ENCODE measurements at regions not wholly inside any gene's neighbourhood (a gene's known extent, or its start where the extent isn't known, plus 50 kb on each side); places are given as distances from the start of the nearest gene placed in this dataset.

GRCh38 chr1:228838717-228839500 is 103.6 kb downstream of the RHOU start:
- Histone ChIP-seq H3K27me3 (ENCODE audit: control insufficient read depth, insufficient read depth, low read length) (no peaks in the 10 kb centered on the region), H3K4me3 (ENCODE audit: low read depth in 2 of 2, low read length in 2 of 2) (no peak overlapping the region), H3K4me1 (ENCODE audit: control insufficient read depth, insufficient read depth, low read length) (peaks cover 44% of the 10 kb centered on the region), H3K9me3 (ENCODE audit: control insufficient read depth, insufficient read depth, low read depth, low read length) (no peaks in the 10 kb centered on the region; the same call in 1 of the 2 replicates), H3K27ac (ENCODE audit: low read length) (peak overlapping the region; percentile 91), H3K36me3 (ENCODE audit: control insufficient read depth, insufficient read depth, low read length) (no peaks in the 10 kb centered on the region)
- ChIA-PET CTCF (interaction anchor here (0.7 kb wide), 1 partner anchor 8 kb away, joined by 3 read pairs; no protein-coding TSS in a partner anchor), POLR2A (no interaction called here)
- DNase-seq (ENCODE audit: low read depth, low spot score) (no peak), ATAC-seq (peak; percentile 50)
- in situ Hi-C loops (cut with HindIII; ENCODE audit: low pct_unique_long_range_greater_than_20kb, low sequenced_read_pairs) (no loop called here), intact Hi-C loops (cut with micrococcal nuclease; ENCODE audit: unreplicated experiment) (no loop called here)
- 0 out of 2 replicates have a peak, but pooled peaks have one; percentile 7 for TF ChIP-seq TCF7L2 (IDR thresholded peaks at IDR 0.05; ENCODE audit: low read depth, low read length)
- TF ChIP-seq CTCF (IDR thresholded peaks at IDR 0.05), result no peak
- BruUV-seq (replicated peaks), result no TSS peak

- intact Hi-C loops (cut with micrococcal nuclease; ENCODE audit: unreplicated experiment), result no loop called here
- Histone ChIP-seq H3K9me3 (ENCODE audit: control insufficient read depth, insufficient read depth, low read depth, low read length) (no peaks in the 10 kb centered on the region; the same call in 1 of the 2 replicates), H3K4me3 (ENCODE audit: low read depth in 2 of 2, low read length in 2 of 2) (no peak overlapping the region), H3K36me3 (ENCODE audit: control insufficient read depth, insufficient read depth, low read length) (no peaks in the 10 kb centered on the region), H3K27ac (ENCODE audit: low read length) (peak overlapping the region; percentile 91), H3K4me1 (ENCODE audit: control insufficient read depth, insufficient read depth, low read length) (peaks cover 38% of the 10 kb centered on the region), H3K27me3 (ENCODE audit: control insufficient read depth, insufficient read depth, low read length) (no peaks in the 10 kb centered on the region)
- TF ChIP-seq POLR2AphosphoS5 (IDR thresholded peaks at IDR 0.05; ENCODE audit: low read depth, low read length), result no peak
- TF ChIP-seq REST (IDR thresholded peaks at IDR 0.05; ENCODE audit: insufficient read depth in 1 of 2, low read depth in 2 of 2, low read length in 1 of 2), result no peak
- no peak for TF ChIP-seq SIN3A (IDR thresholded peaks at IDR 0.05; ENCODE audit: borderline replicate concordance, insufficient read depth, low read depth, low read length)
- CTCF ChIA-PET, result interaction anchor here (0.7 kb wide), 1 partner anchor 8 kb away, joined by 3 read pairs; no protein-coding TSS in a partner anchor
- in situ Hi-C loops (cut with HindIII; ENCODE audit: low pct_unique_long_range_greater_than_20kb, low sequenced_read_pairs), result no loop called here
- POLR2A ChIA-PET, result interaction anchor here (1.2 kb wide), 1 partner anchor 104 kb away, joined by 3 read pairs; no protein-coding TSS in a partner anchor
- ATAC-seq (no peak), DNase-seq (ENCODE audit: low read depth, low spot score) (no peak)
- no TSS peak for BruUV-seq (replicated peaks)
These were observed 104.4 kb downstream of the RHOU start for GRCh38 chr1:228839656-228840055.

DNA sequence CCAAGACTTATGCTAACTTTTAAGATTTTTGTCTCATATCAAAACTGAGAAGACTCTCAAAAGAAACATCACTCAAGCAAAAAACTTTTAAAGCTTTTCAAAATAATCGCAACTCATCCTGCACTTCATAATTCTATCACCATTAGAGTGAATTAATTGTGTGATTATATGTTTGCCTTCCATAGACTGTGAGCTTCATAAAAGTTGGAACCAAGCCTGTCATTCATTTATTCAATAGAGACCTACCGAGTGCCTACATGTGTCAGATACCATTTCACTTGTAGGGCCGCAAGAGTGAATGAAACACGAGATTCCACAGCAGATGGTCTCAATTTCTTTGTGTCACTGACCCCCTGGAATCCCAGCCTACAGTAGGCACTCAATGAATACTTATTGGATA is 106.4 kb downstream of the RHOU start:
- no TSS peak for BruUV-seq (replicated peaks)
- CTCF ChIA-PET, result no interaction called here

More for the DNA sequence above, 106.4 kb downstream of the RHOU start:
- peaks cover 32% of the 10 kb centered on the region for H3K4me1 ChIP-seq (ENCODE audit: control insufficient read depth, insufficient read depth, low read length)
- H3K27ac ChIP-seq (ENCODE audit: low read length), result no peak overlapping the region
- no peaks in the 10 kb centered on the region; the same call in 1 of the 2 replicates for H3K9me3 ChIP-seq (ENCODE audit: control insufficient read depth, insufficient read depth, low read depth, low read length)
- DNase-seq (ENCODE audit: low read depth, low spot score) (no peak), ATAC-seq (no peak)
- intact Hi-C loops (cut with micrococcal nuclease; ENCODE audit: unreplicated experiment) (no loop called here), in situ Hi-C loops (cut with HindIII; ENCODE audit: low pct_unique_long_range_greater_than_20kb, low sequenced_read_pairs) (no loop called here)
- H3K36me3 ChIP-seq (ENCODE audit: control insufficient read depth, insufficient read depth, low read length), result no peaks in the 10 kb centered on the region
- H3K27me3 ChIP-seq (ENCODE audit: control insufficient read depth, insufficient read depth, low read length), result no peaks in the 10 kb centered on the region
- TF ChIP-seq REST (IDR thresholded peaks at IDR 0.05; ENCODE audit: insufficient read depth in 1 of 2, low read depth in 2 of 2, low read length in 1 of 2) (no peak), CTCF (IDR thresholded peaks at IDR 0.05) (no peak), TCF7L2 (IDR thresholded peaks at IDR 0.05; ENCODE audit: low read depth, low read length) (no peak), SIN3A (IDR thresholded peaks at IDR 0.05; ENCODE audit: borderline replicate concordance, insufficient read depth, low read depth, low read length) (no peak)
- no peak overlapping the region for H3K4me3 ChIP-seq (ENCODE audit: low read depth in 2 of 2, low read length in 2 of 2)
- POLR2A ChIA-PET, result no interaction called here

Data from Panc1 (cell line).